H9 (cell line): ENCODE measurements at regions not wholly inside any gene's neighbourhood (a gene's known extent, or its start where the extent isn't known, plus 50 kb on each side); places are given as distances from the start of the nearest gene placed in this dataset.

ENCODE experiments used
- DNase-seq: peaks from one replicate; pipeline ENCODE4 v3.0.0-alpha.2; 2017
- H2AFZ ChIP-seq: one replicate; pipeline ENCODE4 v1.6.1; 2013; ENCODE audit warnings: mild to moderate bottlenecking, low read length, control low read depth, moderate library complexity
- H2AK5ac ChIP-seq: 2 replicates; pipeline ENCODE4 v1.6.1; 2013; ENCODE audit warnings: low read length, control low read depth, mixed read lengths; ENCODE audit not compliant: insufficient read length
- H2BK120ac ChIP-seq: one replicate; pipeline ENCODE4 v1.6.1; 2013; ENCODE audit warnings: low read depth, mild to moderate bottlenecking, low read length, control low read depth, inconsistent platforms; ENCODE audit not compliant: poor library complexity, severe bottlenecking
- H2BK12ac ChIP-seq: 2 replicates; pipeline ENCODE4 v1.6.1; 2013; ENCODE audit warnings: low read length, control low read depth, mixed read lengths, low read depth; ENCODE audit not compliant: insufficient read length
- H2BK15ac ChIP-seq: 2 replicates; pipeline ENCODE4 v1.6.1; 2013; ENCODE audit warnings: low read depth, low read length, control low read depth
- H2BK20ac ChIP-seq: one replicate; pipeline ENCODE4 v1.6.1; 2013; ENCODE audit warnings: low read depth, mild to moderate bottlenecking, low read length, control low read depth, inconsistent platforms; ENCODE audit not compliant: poor library complexity, severe bottlenecking
- H2BK5ac ChIP-seq: 2 replicates; pipeline ENCODE4 v1.6.1; 2013; ENCODE audit warnings: low read length, control low read depth, mixed read lengths; ENCODE audit not compliant: insufficient read length
- H3K14ac ChIP-seq: 2 replicates; pipeline ENCODE4 v1.6.1; 2013; ENCODE audit warnings: low read length, control low read depth; ENCODE audit not compliant: insufficient read depth
- H3K18ac ChIP-seq: 2 replicates; pipeline ENCODE4 v1.6.1; 2013; ENCODE audit warnings: low read depth, mild to moderate bottlenecking, mixed read lengths, low read length, control low read depth; ENCODE audit not compliant: insufficient read length
- H3K23ac ChIP-seq: 2 replicates; pipeline ENCODE4 v1.6.1; 2013; ENCODE audit warnings: low read length, control low read depth, mixed read lengths, low read depth; ENCODE audit not compliant: insufficient read length
- H3K23me2 ChIP-seq: 2 replicates; pipeline ENCODE4 v1.6.1; 2013; ENCODE audit warnings: low read depth, mild to moderate bottlenecking, mixed read lengths, low read length, control low read depth; ENCODE audit not compliant: insufficient read length, poor library complexity, severe bottlenecking
- H3K27ac ChIP-seq: 2 replicates; pipeline ENCODE4 v1.5.1; 2013; ENCODE audit warnings: low read length, control low read depth, mixed read lengths, low read depth; ENCODE audit not compliant: insufficient read length
- H3K27me3 ChIP-seq: 2 replicates; pipeline ENCODE4 v1.6.1; 2013; ENCODE audit warnings: low read length, control low read depth, inconsistent platforms; ENCODE audit not compliant: insufficient read depth
- H3K4ac ChIP-seq: 2 replicates; pipeline ENCODE4 v1.6.1; 2013; ENCODE audit warnings: low read depth, mild to moderate bottlenecking, control low read depth, inconsistent platforms, low read length, moderate library complexity
- H3K4me1 ChIP-seq: 2 replicates; pipeline ENCODE4 v1.6.1; 2013; ENCODE audit warnings: low read length, control low read depth, inconsistent platforms; ENCODE audit not compliant: insufficient read depth
- H3K4me2 ChIP-seq: 2 replicates; pipeline ENCODE4 v1.6.1; 2013; ENCODE audit warnings: low read length, control low read depth, mixed read lengths; ENCODE audit not compliant: insufficient read length, insufficient read depth
- H3K56ac ChIP-seq: 2 replicates; pipeline ENCODE4 v1.6.1; 2013; ENCODE audit warnings: low read depth, mild to moderate bottlenecking, mixed read lengths, low read length, control low read depth; ENCODE audit not compliant: insufficient read length
- H3K79me1 ChIP-seq: 2 replicates; pipeline ENCODE4 v1.6.1; 2013; ENCODE audit warnings: low read depth, mild to moderate bottlenecking, moderate library complexity, low read length, control low read depth, inconsistent platforms; ENCODE audit not compliant: insufficient read depth, poor library complexity, severe bottlenecking
- H3K79me2 ChIP-seq: 2 replicates; pipeline ENCODE4 v1.6.1; 2013; ENCODE audit warnings: low read length, control low read depth, inconsistent platforms; ENCODE audit not compliant: insufficient read depth
- H3K9ac ChIP-seq: 2 replicates; pipeline ENCODE4 v1.6.1; 2013; ENCODE audit warnings: low read length, control low read depth, mixed read lengths; ENCODE audit not compliant: insufficient read length; ENCODE audit errors: extremely low read depth
- H3K9me3 ChIP-seq: one replicate; pipeline ENCODE4 v1.6.1; 2013; ENCODE audit warnings: low read depth, low read length, inconsistent platforms; ENCODE audit not compliant: control insufficient read depth
- H3T11ph ChIP-seq: one replicate; pipeline ENCODE4 v1.6.1; 2013; ENCODE audit warnings: mild to moderate bottlenecking, low read length, control low read depth, inconsistent platforms
- H4K20me1 ChIP-seq: one replicate; pipeline ENCODE4 v1.6.1; 2013; ENCODE audit not compliant: control insufficient read depth, insufficient read length, insufficient read depth
- H4K5ac ChIP-seq: 2 replicates; pipeline ENCODE4 v1.6.1; 2013; ENCODE audit warnings: low read depth, mild to moderate bottlenecking, mixed read lengths, low read length, control low read depth; ENCODE audit not compliant: insufficient read length
- H4K8ac ChIP-seq: replicated peaks from 2 replicates; pipeline ENCODE4 v1.6.1; 2013; ENCODE audit warnings: low read length, control low read depth, mixed read lengths, low read depth; ENCODE audit not compliant: insufficient read length
- H4K91ac ChIP-seq: 2 replicates; pipeline ENCODE4 v1.6.1; 2013; ENCODE audit warnings: low read depth, mild to moderate bottlenecking, moderate library complexity, mixed read lengths, low read length, control low read depth; ENCODE audit not compliant: insufficient read length
- H3K27ac Mint-ChIP-seq, 3 experiments: 2 replicates in 2 of 3; 3 replicates in 1 of 3; pipeline ENCODE4 v1.8.0; 2020 to 2021; ENCODE audit warnings: mixed read lengths in 3 of 3, mild to moderate bottlenecking in 1 of 3, moderate library complexity in 1 of 3
- H3K27me3 Mint-ChIP-seq: 2 replicates; pipeline ENCODE4 v1.8.0; 2021; ENCODE audit warnings: low read depth, mild to moderate bottlenecking, moderate library complexity, mixed read lengths
- H3K36me3 Mint-ChIP-seq, 3 experiments: 2 replicates in 2 of 3; 3 replicates in 1 of 3; pipeline ENCODE4 v1.8.0; 2020 to 2021; ENCODE audit warnings: low read depth in 3 of 3, mixed read lengths in 3 of 3; ENCODE audit not compliant: insufficient read depth in 1 of 3
- H3K4me1 Mint-ChIP-seq, 2 experiments: 2 replicates each; pipeline ENCODE4 v1.8.0; 2020; ENCODE audit warnings: mixed read lengths in 2 of 2
- H3K4me3 Mint-ChIP-seq, 2 experiments: 2 replicates in 1 of 2; 3 replicates in 1 of 2; pipeline ENCODE4 v1.8.0; 2020 to 2021; ENCODE audit warnings: mild to moderate bottlenecking in 2 of 2, mixed read lengths in 2 of 2, moderate library complexity in 1 of 2
- H3K9me3 Mint-ChIP-seq, 2 experiments: 2 replicates in 1 of 2; 3 replicates in 1 of 2; pipeline ENCODE4 v1.8.0; 2020; ENCODE audit warnings: mild to moderate bottlenecking in 2 of 2, mixed read lengths in 2 of 2, moderate library complexity in 1 of 2
- CTCF ChIP-seq: fragments of 200-600 bp; sonication (generic); conservative IDR thresholded peaks from 3 replicates; pipeline ENCODE4 v1.8.0; 2021; ENCODE audit warnings: antibody characterized with exemption, mild to moderate bottlenecking
- WGBS: extraction: QIAGEN DNeasy Blood & Tissue Kit; methylation state at CpG from one replicate; pipeline ENCODE4 v1.1.7; 2013; ENCODE audit warnings: missing lambda C conversion rate, low lambda C conversion rate, mixed read lengths; ENCODE audit not compliant: insufficient read length; ENCODE audit errors: extremely low coverage; 5-methylcytosine and 5-hydroxymethylcytosine counted together

- Histone ChIP-seq H2BK12ac (no peak overlapping the region), H3K9me3 (no peaks in the 10 kb centered on the region), H3K23me2 (no peaks in the 10 kb centered on the region), H4K5ac (no peak overlapping the region), H3K4me1 (no peaks in the 10 kb centered on the region), H3K14ac (no peak overlapping the region), H3K79me1 (no peaks in the 10 kb centered on the region), H2BK5ac (no peak overlapping the region), H3K27ac (no peak overlapping the region), H2BK15ac (no peak overlapping the region), H3K18ac (no peak overlapping the region), H3K23ac (no peak overlapping the region), H3K27me3 (no peaks in the 10 kb centered on the region), H3K4me2 (no peak overlapping the region), H3K79me2 (no peaks in the 10 kb centered on the region), H3K9ac (no peak overlapping the region), H4K91ac (no peak overlapping the region), H2BK20ac (no peak overlapping the region), H2AFZ (no peak overlapping the region), H3K4ac (no peak overlapping the region), H2AK5ac (no peak overlapping the region), H3T11ph (no peak overlapping the region), H4K20me1 (no peaks in the 10 kb centered on the region), H4K8ac (no peak overlapping the region), H2BK120ac (no peak overlapping the region), H3K56ac (no peak overlapping the region)
- no peak overlapping the region for H3K4me3 Mint-ChIP-seq
- no peaks in the 10 kb centered on the region for H3K4me1 Mint-ChIP-seq
- no CpG with 5 or more reads among the region's 1 CpG for WGBS
- TF ChIP-seq CTCF = no peak
- no peaks in the 10 kb centered on the region for H3K9me3 Mint-ChIP-seq
- no peak for DNase-seq
- peak overlapping the region in 1 of 3 experiments; percentile 78; a peak in 1 of 7 replicates for H3K27ac Mint-ChIP-seq
- no peaks in the 10 kb centered on the region for H3K27me3 Mint-ChIP-seq
- H3K36me3 Mint-ChIP-seq = no peaks in the 10 kb centered on the region
Measured at GRCh38 chr1:80417671-80418070, 1383.1 kb upstream of the ADGRL2 start.
